GM18907 (cell line): ENCODE measurements at regions not wholly inside any gene's neighbourhood (a gene's known extent, or its start where the extent isn't known, plus 50 kb on each side); places are given as distances from the start of the nearest gene placed in this dataset.
"Not testable (repeated sequence)": the region's sequence is repeated elsewhere in the genome, so short reads cannot be mapped to it uniquely, and the experiment has no call there.

Experiments
- ATAC-seq: cut with Tn5 transposase; IDR thresholded peaks from one replicate; pipeline ENCODE4 v1.9.1; 2021; ENCODE audit warnings: mild to moderate bottlenecking, moderate library complexity; ENCODE audit not compliant: unreplicated experiment

GRCh38 chr9:75455444-75455921 lies 367.2 kb downstream of the OSTF1 start:
- ATAC-seq = peak; percentile 99

- no peak for ATAC-seq
Observed at GRCh38 chr9:75456698-75457097, 368.4 kb downstream of the OSTF1 start.

DNA sequence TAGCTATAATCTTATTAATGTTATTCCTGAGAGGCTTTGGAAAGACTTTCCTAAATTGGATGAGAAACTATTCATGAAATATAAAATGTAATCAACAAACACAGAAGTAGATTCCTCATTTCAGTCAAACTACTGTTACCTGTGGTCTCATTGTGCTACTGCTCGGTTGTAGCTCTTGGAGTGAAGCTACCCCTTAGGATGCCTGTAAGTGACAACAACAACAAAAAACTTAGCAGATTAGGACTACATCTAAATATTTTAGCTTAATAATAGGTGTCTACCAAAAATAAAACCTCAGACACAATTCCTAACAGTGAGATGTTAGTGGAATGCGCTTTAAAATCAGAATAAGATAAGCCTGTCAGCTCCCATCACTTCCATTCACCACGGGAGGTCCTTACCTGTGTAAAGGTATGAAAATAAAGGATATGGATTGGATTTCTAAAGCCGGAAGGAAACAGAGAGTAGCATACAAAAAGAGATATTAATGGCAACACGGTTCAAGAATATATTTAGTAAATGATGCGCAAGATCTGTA lies 369.2 kb downstream of the OSTF1 start:
- no peak for ATAC-seq

DNA sequence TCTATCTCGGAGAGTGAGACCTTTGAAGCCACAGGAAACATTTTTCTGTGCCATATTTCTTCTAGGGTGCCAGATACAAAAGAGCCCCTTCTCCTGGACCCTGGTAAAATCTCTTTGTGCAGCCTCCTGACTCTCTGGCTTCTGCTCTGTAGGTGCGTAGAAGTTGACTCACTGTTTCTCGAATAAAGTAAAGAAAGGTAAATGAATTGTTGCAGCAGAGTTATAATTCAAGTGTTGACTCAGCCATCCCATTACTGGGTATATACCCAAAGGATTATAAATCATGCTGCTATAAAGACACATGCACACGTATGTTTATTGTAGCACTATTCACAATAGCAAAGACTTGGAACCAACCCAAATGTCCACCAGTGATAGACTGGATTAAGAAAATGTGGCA lies 371.0 kb downstream of the OSTF1 start:
- ATAC-seq = not testable (repeated sequence)

- no peak for ATAC-seq
Observed at GRCh38 chr9:75461183-75461582, 372.9 kb downstream of the OSTF1 start.

GRCh38 chr9:75462866-75463265 lies 374.6 kb downstream of the OSTF1 start:
- ATAC-seq = no peak

GRCh38 chr9:75463871-75464270 lies 375.6 kb downstream of the OSTF1 start:
- ATAC-seq = no peak

- ATAC-seq = no peak
Observed at GRCh38 chr9:75464726-75465125, 376.4 kb downstream of the OSTF1 start.

DNA sequence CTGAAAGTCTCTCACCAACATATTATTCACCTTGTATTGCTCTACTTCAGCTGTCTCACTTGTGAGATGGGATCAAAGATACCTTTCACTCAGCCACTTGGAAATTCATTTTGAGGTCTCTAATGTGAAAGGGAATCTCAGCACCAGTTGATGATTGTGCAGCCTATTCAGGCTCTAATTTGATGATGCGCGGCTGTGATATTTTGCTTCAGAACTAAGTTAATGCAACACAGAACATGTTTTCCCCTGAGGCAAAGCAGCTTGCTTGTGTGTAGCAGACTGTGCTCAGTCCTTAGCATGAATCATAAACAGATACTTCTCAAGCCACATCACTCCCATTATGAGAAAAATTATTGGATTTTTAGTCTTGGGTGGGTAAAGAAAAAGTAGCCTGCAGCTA lies 378.8 kb downstream of the OSTF1 start:
- no peak for ATAC-seq

DNA sequence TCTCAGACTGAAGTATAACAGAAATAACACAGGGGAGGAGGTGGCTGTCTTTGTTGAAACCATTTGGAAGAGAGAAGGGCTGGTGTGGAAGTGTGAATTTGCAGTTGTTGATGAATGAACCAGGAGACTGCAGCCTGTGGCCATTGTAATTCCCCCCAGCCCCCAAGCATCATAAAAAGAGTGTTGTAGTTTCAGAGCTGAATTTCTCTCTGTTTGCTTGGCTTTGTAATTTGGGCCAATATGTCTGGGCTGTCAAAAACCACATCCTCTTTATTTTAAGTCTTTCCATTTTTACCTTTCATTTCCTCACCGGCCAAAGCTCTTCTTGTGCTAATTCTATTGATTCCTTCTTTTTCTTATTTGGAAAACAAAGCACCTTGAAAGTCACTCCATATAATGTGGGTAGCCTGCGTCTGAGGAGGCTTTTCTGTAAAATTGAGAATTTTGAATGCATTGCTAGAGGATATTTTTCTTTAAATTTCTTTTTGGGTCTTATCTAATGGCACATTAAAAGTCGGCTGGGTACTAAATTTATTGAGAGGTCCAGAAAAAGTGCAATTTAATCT lies 383.3 kb downstream of the OSTF1 start:
- ATAC-seq = no peak

DNA sequence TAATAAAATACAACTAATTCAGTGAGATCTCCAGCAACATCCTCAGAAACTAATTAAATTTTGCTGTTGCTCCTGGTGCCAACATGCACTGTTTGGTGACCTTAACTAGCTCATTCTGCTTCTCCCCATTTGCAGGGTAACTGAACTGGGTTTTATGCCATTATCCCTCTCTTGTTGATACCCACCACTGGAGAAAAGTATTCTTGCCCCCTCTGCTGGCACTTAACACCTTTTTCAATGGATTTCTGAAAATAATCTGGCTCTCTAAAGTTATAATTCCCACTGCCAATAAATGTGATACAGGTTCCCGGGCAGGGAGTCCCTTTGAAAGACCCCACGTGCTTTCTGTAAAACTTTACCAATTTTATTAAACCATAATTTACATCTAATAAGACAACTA lies 394.3 kb downstream of the OSTF1 start:
- ATAC-seq = no peak

DNA sequence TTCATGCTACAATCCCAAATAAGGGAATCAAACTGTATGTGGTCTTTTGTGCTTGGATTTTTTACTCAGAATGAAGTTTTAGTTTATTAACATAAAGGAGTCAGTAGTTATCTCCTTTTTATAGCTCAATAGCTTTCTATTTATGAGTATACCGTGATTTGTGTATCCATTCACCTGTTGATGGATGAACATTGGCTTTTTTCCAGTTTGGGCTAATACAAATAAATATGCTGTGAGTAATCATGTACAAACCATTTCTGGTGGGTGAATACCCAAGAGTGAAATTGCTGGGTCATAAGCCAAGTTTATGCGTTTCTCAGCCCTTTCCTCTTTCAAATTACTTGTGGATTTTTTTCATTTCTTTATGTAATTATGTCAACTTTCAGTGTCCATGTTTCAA lies 395.3 kb downstream of the OSTF1 start:
- no peak for ATAC-seq

DNA sequence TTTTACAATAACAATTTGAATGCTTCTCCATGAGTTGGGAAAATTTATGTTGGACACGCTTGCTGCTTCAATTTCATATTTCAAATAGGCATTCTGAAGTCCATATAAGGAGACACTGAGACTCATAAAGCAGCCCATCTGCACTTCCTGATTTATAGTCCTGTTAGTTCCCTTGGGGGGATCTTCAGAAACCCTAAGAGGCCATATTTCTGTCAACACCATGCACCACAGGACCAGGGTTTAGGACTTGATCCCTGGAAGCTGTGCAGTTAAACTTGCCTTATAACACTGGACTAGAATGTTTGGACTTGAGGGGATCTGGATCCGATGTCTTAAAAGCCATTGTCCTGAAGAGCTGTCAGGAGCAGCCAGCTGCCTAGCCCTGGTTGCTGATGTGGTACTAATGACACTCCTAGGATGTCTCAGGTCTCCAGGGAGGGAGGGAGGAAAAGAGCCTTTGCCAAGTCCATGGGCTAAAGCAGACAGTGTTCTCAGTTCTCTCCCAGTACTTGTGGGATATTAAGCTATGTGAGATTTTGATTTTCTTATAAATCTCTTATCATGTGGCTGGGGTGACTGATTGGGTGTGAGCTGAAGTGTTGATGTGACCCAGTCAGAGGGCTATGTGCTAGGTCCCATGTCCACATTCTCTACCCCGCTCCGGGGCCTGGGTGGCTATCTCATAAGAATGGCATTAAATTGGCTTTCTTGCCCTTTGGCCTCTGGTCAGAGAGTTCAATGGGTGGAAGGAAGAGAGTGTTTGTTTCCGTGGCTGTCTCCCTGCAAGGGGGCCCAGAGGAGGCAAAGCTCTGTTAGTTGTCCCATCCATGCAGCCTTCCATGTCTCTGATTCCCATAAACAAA lies 399.8 kb downstream of the OSTF1 start:
- no peak for ATAC-seq

DNA sequence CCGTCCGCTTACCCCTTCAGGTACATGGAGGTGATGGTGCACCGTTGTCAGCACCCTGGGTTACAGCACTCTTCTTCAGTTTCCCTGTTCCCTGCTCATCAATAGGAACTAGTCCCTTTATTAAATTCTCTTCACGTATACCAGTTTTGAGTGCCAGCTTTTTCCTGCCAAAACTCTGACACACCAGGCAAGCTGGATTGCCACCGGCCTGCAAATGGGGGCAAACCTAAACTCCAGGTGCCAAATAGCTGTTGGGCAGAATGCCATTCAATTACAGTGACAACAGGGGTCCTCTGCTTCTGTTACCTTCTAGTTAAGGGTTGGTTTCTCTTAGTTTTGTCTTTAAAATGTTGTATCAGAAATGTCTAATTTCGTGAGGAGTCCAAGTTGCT lies 400.4 kb downstream of the OSTF1 start:
- ATAC-seq = no peak

DNA sequence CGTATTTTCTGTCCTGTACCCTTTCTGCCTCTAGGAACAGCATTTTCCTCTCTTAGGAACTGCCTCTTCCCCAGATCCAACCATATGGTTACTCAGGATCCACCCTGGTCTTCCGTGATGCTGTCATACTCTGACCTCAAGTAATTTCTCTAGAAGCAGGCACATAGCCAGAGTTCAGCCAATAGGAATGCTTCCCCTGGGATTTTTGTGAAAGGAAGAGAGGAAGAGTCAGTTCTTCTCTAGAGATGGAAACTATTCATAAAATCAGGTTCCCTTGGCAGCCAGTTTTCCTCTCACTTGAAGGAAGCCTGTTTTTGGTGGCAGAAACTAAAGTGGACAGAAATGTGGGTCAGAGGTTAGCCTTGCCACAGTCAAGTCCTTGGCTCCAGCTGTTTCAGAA lies 400.1 kb upstream of the PCSK5 start:
- ATAC-seq = no peak

DNA sequence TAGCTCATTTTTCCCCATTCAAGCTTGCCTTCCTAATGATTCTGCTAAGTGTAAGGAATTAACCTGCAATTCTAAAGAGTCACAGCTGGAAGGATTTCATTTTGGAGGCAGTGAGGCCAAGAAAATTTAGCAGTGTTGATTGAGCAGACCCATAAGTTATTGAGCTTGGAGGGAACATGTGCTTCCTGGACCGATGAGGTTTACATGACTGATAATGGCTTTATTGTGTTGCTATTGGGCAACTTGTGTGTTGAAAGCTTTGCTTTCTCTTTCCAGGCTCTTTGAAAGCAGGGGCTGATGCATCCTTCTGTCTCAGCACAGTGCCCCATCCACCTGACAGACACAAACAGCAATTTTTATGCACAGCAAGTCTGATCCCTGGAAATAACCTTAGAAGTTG lies 398.9 kb upstream of the PCSK5 start:
- no peak for ATAC-seq

DNA sequence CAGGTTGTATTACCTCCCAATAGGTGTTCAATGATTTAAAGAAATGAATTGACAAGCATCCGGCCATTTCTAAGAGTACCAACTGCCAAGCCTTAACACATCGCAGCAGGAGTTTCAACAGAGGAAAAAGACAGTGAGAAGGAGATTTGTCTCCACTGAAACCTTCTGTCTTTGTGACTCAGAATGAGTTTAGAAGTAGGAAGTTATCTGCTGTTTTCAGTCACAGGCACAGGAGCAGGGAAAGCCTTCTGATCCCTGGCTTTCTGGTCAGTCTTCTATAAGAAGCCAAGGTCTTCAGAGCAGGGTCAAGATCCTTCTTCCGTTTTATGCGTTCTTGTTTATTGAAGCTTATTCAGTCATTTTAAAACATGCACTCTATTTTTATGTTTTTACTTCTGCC lies 390.7 kb upstream of the PCSK5 start:
- no peak for ATAC-seq

DNA sequence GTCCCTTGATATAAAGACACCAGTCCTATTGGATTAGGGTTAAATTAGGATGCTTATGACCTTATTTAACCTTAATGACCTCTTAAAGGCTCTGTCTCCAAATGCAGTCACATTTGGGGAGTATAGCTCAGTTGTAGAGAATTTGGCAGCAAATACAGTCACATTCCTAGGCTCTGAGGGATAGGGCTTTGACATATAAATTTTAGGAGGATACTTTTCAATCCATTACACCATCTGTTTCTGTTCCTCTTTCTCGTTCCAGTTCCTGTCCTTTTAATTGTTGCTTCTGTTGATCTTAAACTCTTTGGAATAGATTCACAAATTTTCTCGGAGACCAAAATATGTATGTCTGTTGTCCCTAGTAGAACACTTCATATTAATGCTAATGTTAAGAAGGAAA lies 390.0 kb upstream of the PCSK5 start:
- ATAC-seq = no peak

DNA sequence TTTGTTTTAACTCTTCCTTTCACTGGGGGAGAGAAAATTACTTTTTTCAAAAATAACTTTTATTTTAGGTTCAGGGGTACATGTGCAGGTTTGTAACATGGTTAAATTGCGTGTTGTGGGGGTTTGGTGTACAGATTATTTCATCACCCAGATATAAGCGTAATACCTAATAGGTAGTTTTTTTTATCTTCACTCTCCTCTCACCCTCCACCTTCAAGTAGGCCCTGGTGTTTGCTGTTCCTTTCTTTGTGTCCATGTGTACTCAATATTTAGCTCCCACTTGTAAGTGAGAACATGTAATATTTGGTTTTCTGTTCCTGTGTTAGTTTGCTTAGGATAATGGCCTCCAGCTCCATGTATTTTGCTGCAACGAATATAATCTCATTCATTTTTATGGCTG lies 389.5 kb upstream of the PCSK5 start:
- ATAC-seq = not testable (repeated sequence)

GRCh38 chr9:75504721-75505120 lies 385.8 kb upstream of the PCSK5 start:
- ATAC-seq = no peak

DNA sequence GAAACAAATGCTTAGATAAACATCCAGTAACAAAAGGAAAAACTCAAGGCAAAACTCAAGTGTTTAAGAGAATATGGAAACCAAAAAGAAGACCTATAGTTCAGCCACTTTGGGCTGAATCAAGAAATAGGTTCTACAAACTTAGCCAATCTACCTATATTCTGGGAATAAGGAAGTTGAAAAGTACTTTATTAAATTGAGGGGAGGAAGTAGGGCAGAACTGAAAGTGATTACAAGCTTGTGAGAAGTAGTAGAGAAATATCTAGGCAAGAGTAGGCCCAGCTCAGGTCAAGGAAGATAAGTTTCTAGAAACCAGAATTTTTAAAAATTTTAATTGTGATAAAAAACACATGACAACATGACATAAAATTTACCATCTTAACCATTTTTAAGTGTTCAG lies 384.8 kb upstream of the PCSK5 start:
- no peak for ATAC-seq

DNA sequence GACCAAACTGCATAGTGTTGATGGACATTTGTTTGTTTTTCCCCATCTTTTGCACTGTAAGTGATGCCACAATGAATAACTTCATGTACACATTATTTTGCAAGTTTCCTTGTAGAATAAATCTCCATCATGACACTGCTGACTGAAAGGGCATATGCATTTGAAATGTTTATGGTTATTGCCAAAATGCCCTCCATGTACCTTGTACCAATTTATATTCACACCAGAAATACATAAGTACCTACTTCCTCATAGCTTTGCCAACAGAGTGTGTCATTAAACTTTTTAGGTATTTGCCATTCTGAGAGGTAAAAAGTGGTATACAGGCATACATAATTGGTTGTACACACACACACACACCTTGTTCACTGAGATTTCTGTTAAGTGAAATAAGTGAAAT lies 361.0 kb upstream of the PCSK5 start:
- no peak for ATAC-seq
